ENCODE measurements at regions not wholly inside any gene's neighbourhood (a gene's known extent, or its start where the extent isn't known, plus 50 kb on each side); places are given as distances from the start of the nearest gene placed in this dataset.

DNA sequence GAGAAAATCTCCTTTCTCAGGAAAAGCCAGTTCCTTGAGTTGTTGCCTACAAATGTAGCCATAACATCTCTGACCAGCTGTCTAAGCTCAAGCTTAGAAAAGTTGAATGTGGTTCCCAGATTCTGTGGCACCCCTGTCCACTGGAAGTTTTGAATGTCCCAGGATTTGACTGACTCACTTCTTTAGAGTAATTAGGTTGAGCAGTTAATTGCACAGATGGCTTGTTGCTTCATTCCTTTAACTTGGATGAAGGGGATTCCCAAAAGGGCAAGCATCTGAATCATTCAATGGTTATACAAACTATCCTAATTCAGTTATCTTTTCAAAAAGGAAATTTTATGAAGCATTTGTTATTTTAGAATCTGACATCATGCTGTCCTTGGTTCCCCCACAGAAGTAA, 374.7 kb downstream of the LNPK start:
- POLR2A ChIA-PET, result no interaction called here
- DNase-seq (ENCODE audit: extremely low spot score), result no peak
- TF ChIP-seq HDGF (IDR thresholded peaks at IDR 0.05; ENCODE audit: borderline replicate concordance), result no peak
- TF ChIP-seq BHLHE40 (IDR thresholded peaks at IDR 0.05; ENCODE audit: borderline replicate concordance), result no peak
- TF ChIP-seq ELF4 (IDR thresholded peaks at IDR 0.05), result no peak
- no peak for TF ChIP-seq FOXK2 (IDR thresholded peaks at IDR 0.05)
- TF ChIP-seq ZNF384 (IDR thresholded peaks at IDR 0.05), result no peak
- no peak for TF ChIP-seq ARNT (IDR thresholded peaks at IDR 0.05)
- no peak for TF ChIP-seq L3MBTL2 (conservative IDR thresholded peaks at IDR 0.05)
- no peak for TF ChIP-seq FOXM1 (IDR thresholded peaks at IDR 0.05; ENCODE audit: borderline replicate concordance)
- TF ChIP-seq, protein P1, sequence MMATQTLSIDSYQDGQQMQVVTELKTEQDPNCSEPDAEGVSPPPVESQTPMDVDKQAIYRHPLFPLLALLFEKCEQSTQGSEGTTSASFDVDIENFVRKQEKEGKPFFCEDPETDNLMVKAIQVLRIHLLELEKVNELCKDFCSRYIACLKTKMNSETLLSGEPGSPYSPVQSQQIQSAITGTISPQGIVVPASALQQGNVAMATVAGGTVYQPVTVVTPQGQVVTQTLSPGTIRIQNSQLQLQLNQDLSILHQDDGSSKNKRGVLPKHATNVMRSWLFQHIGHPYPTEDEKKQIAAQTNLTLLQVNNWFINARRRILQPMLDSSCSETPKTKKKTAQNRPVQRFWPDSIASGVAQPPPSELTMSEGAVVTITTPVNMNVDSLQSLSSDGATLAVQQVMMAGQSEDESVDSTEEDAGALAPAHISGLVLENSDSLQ (IDR thresholded peaks at IDR 0.05), result no peak
- TF ChIP-seq FOXA1 (IDR thresholded peaks at IDR 0.05), result no peak
- no peak for TF ChIP-seq NFRKB (IDR thresholded peaks at IDR 0.05)
- TF ChIP-seq SP1 (IDR thresholded peaks at IDR 0.05), result no peak
- TF ChIP-seq TARDBP (IDR thresholded peaks at IDR 0.05), result no peak
- TF ChIP-seq SUZ12 (IDR thresholded peaks at IDR 0.05), result no peak
- TF ChIP-seq LEF1 (IDR thresholded peaks at IDR 0.05; ENCODE audit: borderline replicate concordance), result no peak
- CTCF ChIA-PET, result interaction anchor here (0.9 kb wide), 1 partner anchor 155 kb away, joined by 3 read pairs; no protein-coding TSS in a partner anchor

DNA sequence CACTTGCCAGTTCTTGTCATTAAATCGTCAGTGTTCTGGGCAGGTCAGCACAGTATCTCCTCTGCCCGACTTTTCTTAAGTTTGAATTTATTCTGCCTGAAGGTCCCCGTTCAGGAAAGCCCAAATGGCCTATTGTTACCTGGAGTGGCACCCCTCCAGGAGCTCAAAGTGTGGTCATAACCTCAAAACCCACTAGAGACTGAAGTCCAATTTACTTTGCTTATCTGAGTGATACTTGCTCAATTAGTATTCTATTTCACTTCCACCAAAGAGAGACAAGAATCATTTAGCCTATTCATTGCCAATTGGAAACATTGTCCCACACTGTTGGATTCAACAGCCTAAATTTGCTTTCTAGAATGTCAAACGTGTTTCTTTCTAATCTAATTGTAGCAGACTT, 375.3 kb downstream of the LNPK start:
- ChIA-PET CTCF (interaction anchor here (0.9 kb wide), 1 partner anchor 154 kb away, joined by 3 read pairs; no protein-coding TSS in a partner anchor), POLR2A (no interaction called here)
- no peak for TF ChIP-seq ZNF384 (IDR thresholded peaks at IDR 0.05)
- no peak for TF ChIP-seq ARNT (IDR thresholded peaks at IDR 0.05)
- no peak for TF ChIP-seq SP1 (IDR thresholded peaks at IDR 0.05)
- no peak for TF ChIP-seq FOXK2 (IDR thresholded peaks at IDR 0.05)
- no peak for TF ChIP-seq FOXA1 (IDR thresholded peaks at IDR 0.05)
- TF ChIP-seq HDGF (IDR thresholded peaks at IDR 0.05; ENCODE audit: borderline replicate concordance), result no peak
- TF ChIP-seq L3MBTL2 (conservative IDR thresholded peaks at IDR 0.05), result no peak
- DNase-seq (ENCODE audit: extremely low spot score), result no peak

DNA sequence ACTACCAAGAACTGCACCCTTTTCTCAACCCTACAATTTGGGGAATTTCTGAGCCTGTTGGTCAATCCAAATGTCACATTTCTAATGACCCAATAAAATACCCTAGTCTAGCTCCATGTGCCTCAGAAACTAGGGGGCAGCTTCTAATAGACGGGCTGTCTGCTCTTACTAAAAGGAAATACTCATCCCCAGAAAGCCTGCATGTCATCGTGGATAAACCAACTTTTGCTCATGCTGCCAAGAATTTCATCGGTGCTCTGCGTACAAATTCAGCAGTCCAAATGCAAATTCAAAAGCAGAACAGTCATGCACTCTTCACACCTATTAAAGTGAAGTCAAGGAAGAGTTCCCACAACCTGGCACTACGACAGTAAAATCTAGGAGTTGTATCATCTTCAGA, 377.3 kb downstream of the LNPK start:
- ChIA-PET CTCF (interaction anchor here (0.5 kb wide), 1 partner anchor 169 kb away, joined by 3 read pairs; no protein-coding TSS in a partner anchor), POLR2A (no interaction called here)
- no peak for DNase-seq (ENCODE audit: extremely low spot score)
- TF ChIP-seq NFRKB (IDR thresholded peaks at IDR 0.05) (no peak), FOXK2 (IDR thresholded peaks at IDR 0.05) (no peak), SUZ12 (IDR thresholded peaks at IDR 0.05) (no peak), FOXM1 (IDR thresholded peaks at IDR 0.05; ENCODE audit: borderline replicate concordance) (no peak), BHLHE40 (IDR thresholded peaks at IDR 0.05; ENCODE audit: borderline replicate concordance) (no peak), ELF4 (IDR thresholded peaks at IDR 0.05) (no peak), L3MBTL2 (conservative IDR thresholded peaks at IDR 0.05) (no peak), ZNF384 (IDR thresholded peaks at IDR 0.05) (no peak), TARDBP (IDR thresholded peaks at IDR 0.05) (no peak), SP1 (IDR thresholded peaks at IDR 0.05) (no peak), LEF1 (IDR thresholded peaks at IDR 0.05; ENCODE audit: borderline replicate concordance) (no peak), FOXA1 (IDR thresholded peaks at IDR 0.05) (no peak), ARNT (IDR thresholded peaks at IDR 0.05) (no peak), HDGF (IDR thresholded peaks at IDR 0.05; ENCODE audit: borderline replicate concordance) (no peak)
- TF ChIP-seq, protein P1 (IDR thresholded peaks at IDR 0.05), result no peak

DNA sequence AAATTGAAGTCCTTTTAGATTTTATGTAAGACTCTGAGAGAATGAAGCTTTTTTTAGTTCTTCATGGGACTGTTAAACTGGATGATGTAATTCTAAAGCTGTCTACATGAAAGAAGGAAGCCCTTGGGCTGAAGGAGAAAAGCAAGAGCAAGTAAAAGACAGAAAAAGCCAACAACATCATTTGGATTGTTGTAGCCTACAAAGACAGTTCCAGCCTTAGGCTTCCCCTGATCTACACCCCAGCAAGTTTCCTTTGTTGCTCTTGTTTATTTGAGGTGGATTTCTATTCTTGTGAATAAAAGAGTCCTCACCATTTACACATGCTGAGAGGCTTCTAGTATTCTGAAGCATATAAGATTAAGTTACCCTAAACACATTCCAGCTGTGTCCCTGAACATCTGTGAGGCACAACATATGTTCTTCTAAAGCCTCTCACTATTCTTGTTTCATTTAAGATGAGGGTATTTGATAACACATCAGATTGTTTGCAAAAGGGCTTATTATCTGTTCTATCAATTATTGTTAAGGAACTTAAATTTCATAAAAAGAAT, 377.8 kb downstream of the LNPK start:
- DNase-seq (ENCODE audit: extremely low spot score), result no peak
- CTCF ChIA-PET, result interaction anchor here (0.5 to 0.9 kb wide), 2 partner anchors 169 to 473 kb away, joined by 3 read pairs; no protein-coding TSS in a partner anchor
- POLR2A ChIA-PET, result no interaction called here
- TF ChIP-seq ELF4 (IDR thresholded peaks at IDR 0.05), result no peak
- TF ChIP-seq SP1 (IDR thresholded peaks at IDR 0.05), result no peak
- TF ChIP-seq SUZ12 (IDR thresholded peaks at IDR 0.05), result no peak
- TF ChIP-seq BHLHE40 (IDR thresholded peaks at IDR 0.05; ENCODE audit: borderline replicate concordance), result no peak
- no peak for TF ChIP-seq NFRKB (IDR thresholded peaks at IDR 0.05)
- TF ChIP-seq HDGF (IDR thresholded peaks at IDR 0.05; ENCODE audit: borderline replicate concordance), result no peak
- no peak for TF ChIP-seq L3MBTL2 (conservative IDR thresholded peaks at IDR 0.05)
- TF ChIP-seq LEF1 (IDR thresholded peaks at IDR 0.05; ENCODE audit: borderline replicate concordance), result no peak
- no peak for TF ChIP-seq FOXM1 (IDR thresholded peaks at IDR 0.05; ENCODE audit: borderline replicate concordance)
- TF ChIP-seq, protein P1 (IDR thresholded peaks at IDR 0.05), result no peak
- TF ChIP-seq ARNT (IDR thresholded peaks at IDR 0.05), result no peak
- no peak for TF ChIP-seq CTBP1 (IDR thresholded peaks at IDR 0.05; ENCODE audit: borderline replicate concordance)
- no peak for TF ChIP-seq FOXK2 (IDR thresholded peaks at IDR 0.05)

DNA sequence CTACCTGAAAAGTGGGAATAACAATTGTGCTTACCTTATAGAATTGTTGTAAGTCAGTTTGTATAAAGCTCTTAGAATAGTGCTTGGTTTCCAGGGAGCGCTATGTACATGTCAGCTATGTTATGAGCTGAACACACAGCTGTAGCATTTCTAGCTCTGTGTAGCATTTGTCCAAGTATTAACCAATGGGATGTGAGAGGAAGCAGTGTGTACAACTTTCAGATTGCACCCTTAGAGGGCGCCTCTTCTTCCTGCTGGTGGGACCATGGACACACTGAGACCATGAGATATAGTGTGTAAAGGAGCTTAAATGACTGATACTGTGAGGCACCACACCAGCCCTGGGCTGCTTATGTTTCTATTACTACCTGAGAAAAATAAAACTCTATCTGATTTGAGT, 380.2 kb downstream of the LNPK start:
- peak; percentile 17 for DNase-seq (ENCODE audit: extremely low spot score)
- ChIA-PET CTCF (interaction anchor here (1.0 to 1.6 kb wide), 2 partner anchors 21 to 23 kb away, joined by 6 to 7 read pairs; no protein-coding TSS in a partner anchor), POLR2A (no interaction called here)
- TF ChIP-seq SUZ12 (IDR thresholded peaks at IDR 0.05) (no peak), BHLHE40 (IDR thresholded peaks at IDR 0.05; ENCODE audit: borderline replicate concordance) (no peak), TARDBP (IDR thresholded peaks at IDR 0.05) (no peak), HDGF (IDR thresholded peaks at IDR 0.05; ENCODE audit: borderline replicate concordance) (no peak), FOXK2 (IDR thresholded peaks at IDR 0.05) (no peak), SP1 (IDR thresholded peaks at IDR 0.05) (no peak), NFRKB (IDR thresholded peaks at IDR 0.05) (no peak), LEF1 (IDR thresholded peaks at IDR 0.05; ENCODE audit: borderline replicate concordance) (no peak), FOXA1 (IDR thresholded peaks at IDR 0.05) (no peak), ZNF384 (IDR thresholded peaks at IDR 0.05) (no peak), ELF4 (IDR thresholded peaks at IDR 0.05) (no peak), FOXM1 (IDR thresholded peaks at IDR 0.05; ENCODE audit: borderline replicate concordance) (no peak), L3MBTL2 (conservative IDR thresholded peaks at IDR 0.05) (no peak)
- TF ChIP-seq, protein P1 (IDR thresholded peaks at IDR 0.05), result no peak
